ENCODE measurements at regions not wholly inside any gene's neighbourhood (a gene's known extent, or its start where the extent isn't known, plus 50 kb on each side); places are given as distances from the start of the nearest gene placed in this dataset.

DNA sequence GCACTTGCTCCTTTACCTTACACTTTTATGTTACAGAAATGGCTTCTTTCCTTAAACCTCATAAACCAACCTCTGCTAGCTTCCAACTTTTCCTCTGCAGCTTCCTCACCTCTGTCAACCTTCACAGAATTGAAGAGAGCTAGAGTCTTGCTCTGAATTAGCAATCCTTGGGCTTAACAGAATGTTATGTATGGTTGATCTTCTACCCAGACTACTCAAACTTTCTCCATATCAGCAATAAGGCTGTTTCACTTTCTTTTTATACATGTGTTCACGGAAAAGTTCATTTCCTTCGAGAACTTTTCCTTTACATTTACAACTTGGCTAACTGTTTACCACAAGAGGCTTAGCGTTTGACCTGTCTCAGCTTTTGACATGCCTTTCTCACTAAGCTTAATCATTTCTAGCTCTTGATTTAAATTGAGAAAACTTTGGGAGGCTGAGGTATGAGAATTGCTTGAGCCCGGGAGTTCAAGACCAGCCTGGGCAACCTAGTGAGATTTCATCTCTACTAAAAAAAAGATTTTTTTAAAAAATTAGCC, 207.3 kb downstream of the BMP7 start:
- no peak for DNase-seq (ENCODE audit: low read depth)

DNA sequence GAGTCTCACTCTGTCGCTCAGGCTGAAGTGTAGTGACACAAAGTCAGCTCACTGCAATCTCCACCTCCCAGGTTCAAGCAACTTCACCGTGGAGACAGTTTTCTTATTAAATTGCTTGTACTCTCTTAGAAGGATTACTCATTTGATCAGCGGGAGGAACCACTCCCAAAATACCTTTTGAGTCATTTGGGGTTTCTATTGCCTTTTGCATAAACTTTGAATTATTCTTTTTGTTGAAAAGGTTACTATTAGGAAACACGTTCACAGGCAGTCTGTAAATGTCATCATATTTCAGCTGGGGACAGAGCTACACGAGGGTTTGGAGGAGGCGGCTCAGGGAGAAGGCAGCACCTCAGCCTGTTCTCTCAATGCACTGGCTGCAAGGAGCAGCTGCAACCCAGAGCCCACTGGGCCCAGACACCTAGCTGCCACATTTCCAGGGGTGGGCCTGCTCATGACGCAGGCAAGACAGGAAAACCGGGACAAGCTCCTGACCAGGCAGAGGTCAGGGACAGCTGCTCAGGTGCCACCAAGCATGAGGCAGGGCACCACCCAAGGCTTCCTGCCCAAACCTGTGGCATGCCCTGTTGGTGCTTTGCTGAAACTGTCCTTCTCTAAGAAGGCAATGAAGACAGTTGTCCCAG, 205.9 kb downstream of the BMP7 start:
- no peak for DNase-seq (ENCODE audit: low read depth)

DNA sequence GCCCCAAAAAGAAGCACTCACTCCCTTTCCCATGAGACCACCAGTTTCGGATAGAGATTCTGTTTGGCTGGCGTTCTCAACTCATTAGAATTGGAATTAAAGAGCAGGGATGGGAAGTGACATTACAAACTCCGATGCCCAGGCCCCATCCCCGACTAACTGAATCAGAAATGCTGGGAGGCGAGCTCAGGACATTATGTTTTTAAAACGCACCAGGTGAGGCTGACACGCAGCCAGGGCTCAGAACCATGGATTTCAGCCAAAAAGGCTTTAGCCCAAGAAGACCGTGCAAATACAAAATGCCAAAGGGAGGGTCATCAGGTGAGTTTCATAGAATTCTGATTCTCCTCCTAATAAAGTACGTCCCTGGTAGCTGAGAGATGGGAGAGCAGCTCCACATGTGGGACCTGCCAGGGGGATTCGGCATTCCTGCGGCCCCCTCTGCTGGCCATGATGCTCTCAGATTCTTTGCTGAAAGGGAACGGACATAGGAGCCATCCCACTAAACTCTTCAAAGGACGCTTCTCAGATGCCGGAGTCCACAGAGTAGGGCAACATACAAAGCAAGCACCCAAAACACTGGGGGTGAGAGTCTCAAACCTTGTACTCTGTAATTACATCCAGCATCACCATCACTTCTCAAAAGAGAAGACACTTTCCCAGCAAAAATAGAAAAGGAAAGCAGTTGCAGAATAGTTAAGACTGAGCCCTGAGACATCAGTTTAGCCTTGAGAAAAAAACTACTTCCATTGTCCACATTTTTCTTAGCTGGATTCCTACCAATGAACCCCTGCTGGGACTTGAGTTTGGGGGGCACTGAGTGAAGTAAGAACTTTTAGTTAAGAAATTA, 205.2 kb downstream of the BMP7 start:
- DNase-seq (ENCODE audit: low read depth), result no peak

DNA sequence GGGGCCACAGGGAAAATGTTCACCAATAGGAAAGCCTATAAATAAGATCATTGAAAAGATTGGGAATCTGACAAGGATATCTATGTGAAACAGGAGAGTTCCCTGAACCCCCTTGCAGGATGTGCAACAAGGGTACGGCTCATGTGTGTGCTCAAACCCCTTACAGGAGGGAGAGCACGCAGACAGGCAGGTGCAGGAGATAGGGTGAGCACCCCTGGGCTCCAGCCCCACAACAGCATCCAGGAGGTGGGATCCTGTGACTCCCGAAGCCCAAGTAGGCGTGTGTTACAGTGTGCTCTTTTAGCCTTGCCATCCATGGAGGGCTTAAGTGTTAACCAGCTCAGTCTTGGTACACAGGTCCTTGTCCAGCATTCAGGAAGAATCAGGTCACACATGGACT, 204.2 kb downstream of the BMP7 start:
- DNase-seq (ENCODE audit: low read depth), result no peak

DNA sequence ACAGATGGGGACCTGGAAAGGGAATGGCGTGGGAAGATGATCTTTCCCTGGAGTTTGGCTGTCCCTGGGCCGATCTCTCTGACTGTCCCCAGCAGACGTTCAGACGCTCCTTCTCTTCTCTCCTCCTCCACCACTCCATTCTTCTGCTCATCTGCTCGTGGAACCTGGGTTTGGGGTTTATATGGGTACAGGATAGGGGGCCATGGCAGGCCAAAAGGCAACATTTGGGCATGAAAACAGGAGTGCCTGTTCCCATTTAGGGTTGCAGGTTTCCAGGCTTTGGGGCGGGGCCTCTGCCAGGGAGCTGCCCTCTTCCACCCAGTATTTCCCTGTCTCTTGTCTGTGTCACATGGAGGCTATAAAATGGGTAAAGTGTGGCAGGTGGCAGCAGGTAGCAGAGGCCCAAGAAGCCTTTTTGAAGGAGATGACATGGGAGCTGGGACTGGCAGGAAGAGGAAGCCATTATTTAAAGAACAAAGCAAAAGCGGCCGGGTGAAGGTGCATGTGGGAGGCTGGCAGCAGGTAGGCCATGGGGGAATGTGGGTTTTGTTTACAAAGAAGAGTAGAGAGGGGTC, 203.7 kb downstream of the BMP7 start:
- no peak for DNase-seq (ENCODE audit: low read depth)

DNA sequence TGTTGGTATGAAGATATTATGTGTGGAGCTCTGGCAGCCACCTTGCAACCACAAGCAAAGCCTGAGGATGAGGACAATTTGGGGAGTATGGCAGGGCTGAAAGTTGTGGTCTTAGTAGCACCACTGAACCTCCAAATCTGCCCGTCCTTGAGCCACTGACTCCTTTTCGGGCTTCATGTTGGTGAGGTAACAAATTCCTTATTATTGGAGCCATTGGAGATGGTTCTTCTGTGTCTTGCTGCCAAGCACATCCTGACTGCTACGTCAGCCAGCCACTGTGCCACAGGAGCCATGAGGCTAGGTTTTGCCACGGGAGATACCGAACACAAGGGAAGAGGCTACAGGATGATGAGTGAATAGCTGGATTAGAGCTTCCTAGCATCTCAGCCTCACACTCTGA, 201.6 kb downstream of the BMP7 start:
- no peak for DNase-seq (ENCODE audit: low read depth)

DNA sequence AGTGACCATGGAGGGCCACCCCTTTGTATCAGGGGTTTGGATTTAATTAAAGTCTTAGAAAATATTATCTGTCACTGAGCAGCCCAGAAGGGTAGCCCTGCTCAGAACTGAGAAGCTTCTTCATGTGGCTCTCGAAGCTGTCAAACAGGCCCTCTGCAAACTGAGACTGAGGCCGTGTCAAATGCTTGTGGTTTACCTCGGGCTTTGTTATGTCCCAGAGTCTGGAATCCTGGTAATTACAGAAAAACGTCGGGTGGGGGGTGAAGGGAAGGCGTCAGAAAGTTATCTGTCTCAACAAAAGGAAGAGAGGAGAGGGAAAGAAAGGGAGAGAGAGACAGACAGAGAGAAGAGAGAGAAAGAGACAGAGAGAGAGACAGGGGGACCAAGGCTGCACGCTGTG, 200.8 kb downstream of the BMP7 start:
- no peak for DNase-seq (ENCODE audit: low read depth)

DNA sequence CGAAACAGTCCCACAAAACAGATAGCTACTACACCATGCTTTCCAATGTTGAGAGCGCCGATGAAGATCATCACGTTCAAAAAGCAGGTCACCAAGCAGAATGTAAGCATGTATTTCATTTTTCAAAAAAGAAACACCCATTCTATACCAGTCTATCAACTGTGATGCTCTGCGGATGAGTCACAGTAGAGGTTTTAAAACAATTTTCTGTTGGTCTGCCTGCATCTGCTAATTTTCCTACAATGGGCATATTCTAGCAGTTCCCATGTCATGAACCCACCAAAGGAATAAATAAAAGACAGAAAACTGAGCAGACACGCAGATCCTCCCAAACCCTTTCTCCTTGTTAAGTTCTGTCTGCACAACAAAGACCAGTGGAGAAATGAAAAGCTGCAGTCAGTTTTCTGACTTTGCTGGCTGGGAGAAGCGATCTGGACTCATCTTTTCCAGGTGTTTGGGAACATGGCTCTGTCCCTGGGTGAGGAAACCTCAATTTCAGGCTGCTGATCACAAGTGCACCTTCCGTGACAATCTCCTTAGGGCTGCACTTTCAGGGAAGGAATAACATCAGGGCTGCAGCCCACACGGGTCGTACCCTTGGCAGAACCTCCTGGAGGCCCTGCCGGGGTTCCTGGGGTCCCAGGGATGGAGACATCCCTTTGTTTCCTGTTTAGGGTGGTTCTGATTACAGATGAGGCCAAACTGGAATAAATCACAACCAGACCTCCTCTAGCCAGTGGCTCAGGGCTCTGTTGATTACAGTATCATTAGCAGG, 200.1 kb downstream of the BMP7 start:
- no peak for DNase-seq (ENCODE audit: low read depth)

DNA sequence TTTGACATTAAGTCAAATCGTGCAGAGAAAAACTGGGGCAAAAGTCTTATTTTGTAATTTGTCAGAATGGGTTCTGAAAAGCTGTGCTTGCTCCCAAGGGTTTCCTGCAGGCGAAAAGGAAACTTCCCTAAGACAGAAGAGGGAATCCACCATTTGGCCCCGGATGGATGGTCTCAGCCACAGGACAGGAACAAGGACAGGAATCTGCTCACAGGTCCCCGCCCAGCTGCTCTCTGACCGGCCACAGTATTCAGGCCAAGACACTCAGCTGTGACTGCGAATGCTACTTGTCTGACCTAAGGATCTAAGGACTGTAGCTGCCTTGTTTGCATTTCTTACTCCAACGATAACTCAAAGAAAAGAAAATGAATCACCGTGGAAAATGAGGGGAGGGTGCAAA, 197.0 kb downstream of the BMP7 start:
- no peak for DNase-seq (ENCODE audit: low read depth)

DNA sequence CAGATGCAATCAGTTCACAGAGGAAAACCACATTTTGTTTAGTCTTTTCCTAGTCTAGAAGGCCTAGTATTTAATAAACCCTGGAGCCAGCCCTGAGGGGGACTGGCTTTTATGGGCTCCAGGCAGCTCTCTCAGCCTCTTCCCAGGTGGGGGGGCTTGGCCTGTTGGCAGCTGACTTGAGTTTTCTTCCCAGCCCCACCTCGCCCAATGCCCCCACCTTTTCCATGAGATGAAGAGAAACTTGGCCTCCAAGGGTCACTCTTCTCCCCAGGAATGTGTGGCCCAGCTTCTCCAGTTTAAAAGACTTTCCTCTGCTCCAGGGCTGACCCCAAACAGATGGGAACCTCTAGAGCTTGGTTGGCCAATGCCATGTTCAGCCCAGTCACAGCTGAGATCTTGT, 196.1 kb downstream of the BMP7 start:
- DNase-seq (ENCODE audit: low read depth), result no peak

DNA sequence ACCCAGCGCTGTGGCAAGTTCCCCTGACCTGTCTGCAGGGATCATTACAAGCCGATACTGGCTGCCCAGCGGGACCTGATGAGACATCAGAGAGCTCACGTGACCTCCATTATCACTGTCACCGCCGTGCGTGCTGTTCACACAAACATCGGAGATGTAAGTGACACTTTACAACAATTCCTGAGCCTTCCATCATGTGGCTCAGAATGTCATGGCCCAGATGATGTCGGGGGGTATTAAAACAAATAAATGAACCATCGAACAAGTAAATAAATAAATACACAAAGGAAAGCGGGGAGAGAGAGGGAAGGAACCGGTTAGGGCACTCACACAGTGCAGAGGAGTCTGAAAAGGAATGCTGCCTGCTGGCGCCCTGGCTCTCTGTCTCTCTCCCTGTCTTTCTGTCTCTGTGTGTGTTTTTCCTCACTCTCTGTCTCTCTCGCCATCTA, 195.1 kb downstream of the BMP7 start:
- DNase-seq (ENCODE audit: low read depth), result no peak

DNA sequence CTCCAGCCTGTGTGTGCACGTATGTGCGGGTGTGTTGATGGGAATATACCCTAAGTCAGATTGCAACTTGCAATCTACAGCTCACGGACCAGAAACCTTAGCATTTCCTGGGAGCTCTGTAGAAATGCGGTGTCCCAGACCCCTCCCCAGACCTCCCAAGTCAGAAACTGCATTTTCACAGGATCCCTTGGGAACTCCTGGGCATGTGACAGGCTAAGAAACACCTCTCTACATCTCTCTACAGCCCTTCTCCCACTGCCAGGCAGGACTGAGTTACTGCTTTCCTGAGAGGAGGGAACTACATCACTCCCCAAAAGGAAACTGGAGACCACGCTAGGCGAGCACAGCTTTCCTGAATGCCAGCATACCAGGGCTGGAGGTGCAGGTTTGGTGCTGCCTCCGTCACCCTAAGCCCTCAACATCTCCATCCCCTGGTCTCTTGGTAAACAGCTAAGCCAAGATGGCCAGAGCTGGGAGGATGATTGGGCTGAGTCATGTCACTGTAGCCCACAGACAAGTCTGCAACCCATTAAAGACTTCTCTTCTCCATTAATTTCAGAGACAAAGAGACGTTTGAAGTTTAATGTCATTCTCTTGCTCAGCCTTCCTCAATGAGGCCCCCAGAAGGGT, 194.4 kb downstream of the BMP7 start:
- no peak for DNase-seq (ENCODE audit: low read depth)

DNA sequence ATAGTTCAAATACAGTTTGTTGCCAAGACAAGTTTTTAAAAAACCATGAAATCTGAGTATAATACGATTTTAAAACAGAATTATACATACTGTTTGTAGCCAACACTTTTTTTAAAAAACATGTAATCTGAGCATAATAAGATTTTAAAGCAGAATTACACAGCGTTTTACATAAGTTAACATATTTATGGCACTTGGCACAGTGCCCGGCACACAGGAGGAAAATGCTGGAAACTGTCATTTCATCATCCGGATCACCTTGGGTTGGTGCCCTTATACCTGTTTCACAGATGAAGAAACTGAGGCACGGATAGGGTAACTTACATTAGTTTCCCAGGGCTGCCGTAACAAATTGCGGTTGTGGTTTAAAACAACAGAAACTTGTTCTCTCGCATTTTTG, 193.0 kb downstream of the BMP7 start:
- DNase-seq (ENCODE audit: low read depth), result no peak

DNA sequence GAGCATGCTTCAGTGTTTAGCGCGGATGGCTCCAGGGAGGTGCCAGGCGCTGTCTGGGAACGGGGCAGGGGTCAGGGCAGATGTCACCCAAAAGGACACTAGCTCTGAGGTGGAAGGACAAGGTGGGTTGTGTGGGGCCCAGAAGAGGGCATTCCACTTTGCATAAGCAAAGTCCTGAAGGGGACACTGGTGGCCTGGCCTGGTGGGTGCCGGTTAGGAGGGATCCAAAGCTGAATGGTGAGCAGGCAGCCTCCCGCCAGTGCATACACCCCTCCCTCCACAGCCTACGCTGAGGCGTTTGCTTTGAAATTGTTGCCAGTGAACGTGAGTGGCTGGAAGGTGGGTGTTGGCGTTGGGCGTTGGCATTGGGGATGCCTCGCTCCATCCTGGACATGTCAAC, 192.1 kb downstream of the BMP7 start:
- DNase-seq (ENCODE audit: low read depth), result no peak

DNA sequence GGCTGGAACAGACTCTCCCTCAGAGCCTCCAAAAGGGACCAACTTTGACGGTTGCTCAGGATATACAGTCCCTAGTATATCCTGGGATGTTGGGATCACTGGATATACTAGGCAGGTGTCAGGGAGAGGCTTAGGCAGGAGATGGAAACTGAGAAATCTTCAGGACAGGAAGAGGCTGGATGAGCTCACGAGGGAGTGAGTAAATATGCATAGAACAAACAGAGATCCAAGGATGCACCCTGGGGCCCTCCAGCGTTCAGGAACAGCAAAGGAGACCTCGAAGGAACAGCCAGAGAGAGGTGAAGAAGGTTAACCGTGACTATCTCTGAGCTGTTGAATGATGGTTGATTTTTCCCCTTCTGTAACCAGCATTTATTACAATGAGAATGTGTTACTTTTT, 191.3 kb downstream of the BMP7 start:
- no peak for DNase-seq (ENCODE audit: low read depth)

DNA sequence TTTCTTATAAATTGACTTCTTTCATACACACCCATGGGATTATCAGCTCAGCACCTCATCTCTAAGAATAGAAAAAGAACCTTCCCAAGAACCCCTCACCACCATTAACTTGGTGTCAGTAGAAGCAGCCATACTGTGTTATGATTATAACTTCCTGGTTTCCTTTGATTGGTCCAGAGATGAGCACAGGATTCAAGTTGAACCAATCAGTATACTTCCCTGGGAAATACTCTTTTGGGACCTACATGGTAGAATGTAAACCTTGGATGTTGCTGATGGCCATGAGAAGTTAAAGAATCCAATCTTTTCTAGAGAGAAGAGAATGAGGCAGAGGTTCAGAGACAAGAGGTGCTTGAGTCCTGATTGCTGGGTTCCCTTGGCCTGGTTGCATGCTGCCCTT, 190.8 kb downstream of the BMP7 start:
- no peak for DNase-seq (ENCODE audit: low read depth)

DNA sequence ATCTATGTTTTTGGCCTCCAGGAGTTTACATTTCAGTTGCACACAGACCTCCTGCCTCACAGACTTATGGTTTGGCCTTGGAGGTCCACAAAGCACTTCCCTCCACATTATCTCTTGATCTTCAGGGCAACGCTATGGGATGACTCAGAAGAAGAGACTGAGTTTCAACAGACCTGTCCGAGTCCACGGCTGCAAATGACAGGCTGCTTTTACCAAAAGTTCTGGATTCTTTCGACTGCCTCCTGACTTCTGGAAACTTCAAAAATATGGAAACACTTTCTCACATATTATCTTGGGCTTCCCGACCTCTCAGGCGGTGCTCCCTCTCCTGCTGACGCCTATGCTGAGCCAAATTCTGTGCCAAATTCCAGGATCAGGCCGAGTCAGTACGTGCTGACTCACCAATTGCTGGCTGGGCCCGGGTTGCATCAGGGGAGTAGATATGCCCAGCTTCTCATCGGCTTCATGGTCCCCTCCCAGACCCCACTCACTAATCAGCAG, 190.2 kb downstream of the BMP7 start:
- no peak for DNase-seq (ENCODE audit: low read depth)

DNA sequence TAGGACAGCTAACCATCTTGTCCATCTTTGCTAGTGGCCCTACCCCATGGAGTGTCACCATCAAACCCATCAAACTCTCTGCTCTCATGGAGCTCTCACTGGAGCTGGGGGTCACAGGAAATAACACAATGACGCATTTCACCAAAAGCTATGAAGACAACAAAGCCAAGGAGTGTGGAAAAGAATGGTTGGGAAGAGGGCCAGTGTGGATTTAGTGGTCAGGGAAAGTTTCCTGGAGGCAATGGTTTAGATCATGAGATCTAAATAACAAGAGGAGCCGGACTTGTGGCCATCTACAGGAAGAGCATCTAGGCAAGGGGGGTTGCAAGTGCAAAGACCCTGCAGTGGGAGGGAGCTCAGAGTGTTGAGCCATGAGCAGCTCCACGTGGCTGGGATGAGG, 189.5 kb downstream of the BMP7 start:
- DNase-seq (ENCODE audit: low read depth), result no peak

DNA sequence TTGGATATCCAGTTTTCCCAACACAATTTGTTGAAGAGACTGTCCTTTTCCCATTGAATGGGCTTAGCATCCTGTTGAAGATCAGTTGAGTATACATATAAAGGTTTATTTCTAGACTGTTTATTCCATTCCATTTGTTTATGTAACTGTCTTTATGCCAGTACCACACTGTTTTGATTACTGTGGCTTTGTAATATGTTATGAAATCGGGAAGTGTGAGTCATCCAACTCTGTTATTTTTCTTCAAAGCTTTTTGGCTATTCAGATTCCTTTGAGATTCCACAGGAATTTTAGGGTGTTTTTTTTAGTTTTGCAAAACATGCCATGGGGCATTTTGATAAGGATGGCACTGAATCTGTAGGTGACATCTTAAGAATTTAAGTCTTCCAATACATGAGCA, 188.3 kb downstream of the BMP7 start:
- DNase-seq (ENCODE audit: low read depth), result no peak

DNA sequence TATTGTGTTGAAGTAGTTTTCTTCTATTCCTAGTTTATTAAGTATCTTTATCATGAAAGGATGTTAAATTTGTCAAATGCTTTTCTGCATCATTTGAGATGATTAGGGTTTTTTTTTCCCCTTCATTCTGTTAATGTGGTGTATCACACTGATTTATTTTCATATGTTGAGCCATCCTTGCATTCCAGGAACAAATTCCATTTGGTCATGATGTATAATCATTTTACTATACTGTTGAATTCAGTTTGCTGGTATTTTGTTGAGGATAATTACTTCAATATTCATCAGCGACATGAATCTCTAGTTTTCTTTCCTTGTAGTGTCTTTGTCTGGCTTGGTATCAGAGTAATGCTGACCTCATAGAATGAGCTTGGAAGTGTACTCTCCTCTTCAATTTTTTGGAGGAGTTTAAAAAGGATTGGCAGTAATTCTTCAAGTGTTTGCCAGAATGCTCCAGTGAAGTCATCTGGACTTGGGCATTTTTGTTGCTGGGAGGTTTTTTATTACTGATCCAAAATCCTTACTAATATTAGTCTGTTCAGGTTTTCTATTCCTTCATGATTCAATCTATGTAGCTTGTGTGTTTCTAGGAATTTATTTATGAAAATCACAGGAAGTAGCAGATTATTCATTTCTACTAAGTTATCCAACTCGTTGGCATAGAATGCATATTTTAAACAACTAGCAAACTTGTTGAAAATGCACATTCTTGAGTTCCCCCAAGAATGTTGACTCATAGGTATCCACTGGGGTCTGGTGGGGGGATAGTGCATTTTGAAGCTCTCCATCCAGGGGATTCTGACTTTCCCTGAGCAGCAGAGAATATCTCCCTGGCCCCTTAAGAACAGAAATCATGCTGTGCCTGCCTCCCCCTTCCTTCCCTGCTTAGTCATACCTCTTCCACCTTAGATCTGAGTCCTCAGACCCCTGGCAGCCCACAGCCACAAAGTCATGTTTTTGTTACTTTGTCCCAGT, 187.1 kb downstream of the BMP7 start:
- DNase-seq (ENCODE audit: low read depth), result no peak
